Memory B cell (primary cell): ENCODE measurements at regions not wholly inside any gene's neighbourhood (a gene's known extent, or its start where the extent isn't known, plus 50 kb on each side); places are given as distances from the start of the nearest gene placed in this dataset.
"Not testable (repeated sequence)": the region's sequence is repeated elsewhere in the genome, so short reads cannot be mapped to it uniquely, and the experiment has no call there.

Source experiments
- ATAC-seq: fragments of 150-1000 bp; cut with Tn5 transposase; 2 replicates; pipeline ENCODE4 v1.10.0; 2021; ENCODE audit warnings: low read depth, mild to moderate bottlenecking, moderate library complexity
- DNase-seq, 2 donors: peaks; one replicate each; pipeline ENCODE4 v3.0.0; 2022; ENCODE audit warnings: low spot score in 2 of 2
- H3K27ac Mint-ChIP-seq: one replicate; pipeline ENCODE4 v1.8.0; 2022; ENCODE audit warnings: mild to moderate bottlenecking, moderate library complexity, mixed read lengths
- H3K27me3 Mint-ChIP-seq: one replicate; pipeline ENCODE4 v1.8.0; 2022; ENCODE audit warnings: mixed read lengths
- H3K36me3 Mint-ChIP-seq: one replicate; pipeline ENCODE4 v1.8.0; 2022; ENCODE audit warnings: mild to moderate bottlenecking, mixed read lengths
- H3K4me1 Mint-ChIP-seq: one replicate; pipeline ENCODE4 v1.8.0; 2022; ENCODE audit warnings: mixed read lengths
- H3K4me3 Mint-ChIP-seq: one replicate; pipeline ENCODE4 v1.8.0; 2022; ENCODE audit warnings: mild to moderate bottlenecking, moderate library complexity, mixed read lengths
- H3K9me3 Mint-ChIP-seq: one replicate; pipeline ENCODE4 v1.8.0; 2022; ENCODE audit warnings: mixed read lengths

DNA sequence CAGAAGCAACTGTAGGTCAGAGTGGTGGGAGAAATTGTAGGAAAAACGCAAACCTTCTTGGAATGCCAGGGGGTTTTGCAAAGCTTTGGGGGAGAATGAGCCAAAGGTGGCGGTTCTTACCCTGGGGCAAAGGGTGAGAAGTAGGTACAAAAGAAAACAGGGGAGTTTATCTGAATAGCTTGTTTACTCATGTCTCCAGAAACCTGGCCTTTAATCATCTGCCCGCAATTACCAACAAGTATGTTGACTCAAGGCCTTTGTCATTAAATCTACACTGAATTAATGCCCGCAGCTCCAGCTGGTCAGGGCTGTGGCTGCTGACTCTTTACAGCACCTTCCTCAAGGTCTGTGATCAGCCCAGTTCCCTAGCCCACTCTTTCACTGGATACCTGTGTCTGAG, 320.1 kb downstream of the CBLN1 start:
- H3K27me3 Mint-ChIP-seq: peaks cover 2% of the 10 kb centered on the region
- H3K4me3 Mint-ChIP-seq: no peak overlapping the region
- no peak for DNase-seq
- H3K4me1 Mint-ChIP-seq: no peaks in the 10 kb centered on the region
- H3K36me3 Mint-ChIP-seq: no peaks in the 10 kb centered on the region
- no peak overlapping the region for H3K27ac Mint-ChIP-seq
- peaks cover 2% of the 10 kb centered on the region for H3K9me3 Mint-ChIP-seq
- ATAC-seq: no peak

DNA sequence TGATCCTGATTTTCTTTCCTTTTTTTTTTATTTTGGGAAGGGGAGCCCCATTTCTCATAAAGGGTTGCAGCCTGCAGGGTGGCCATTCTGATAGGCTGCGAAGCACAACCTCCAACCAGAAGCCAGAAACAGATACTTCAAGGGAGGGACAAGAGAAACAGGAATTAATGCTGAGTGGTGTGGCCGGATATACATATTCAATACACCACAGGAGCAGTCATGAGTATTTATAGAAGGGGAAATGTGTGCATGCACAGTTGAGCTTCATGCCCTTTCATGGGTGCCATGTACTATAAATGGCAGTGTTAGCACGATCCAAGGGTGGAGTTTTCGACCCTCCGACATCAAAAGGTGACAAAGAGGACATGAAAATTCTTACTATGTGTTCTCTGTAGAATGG, 320.8 kb downstream of the CBLN1 start:
- H3K4me1 Mint-ChIP-seq: no peaks in the 10 kb centered on the region
- DNase-seq: no peak
- peaks cover 2% of the 10 kb centered on the region for H3K9me3 Mint-ChIP-seq
- no peak for ATAC-seq
- peaks cover 2% of the 10 kb centered on the region for H3K27me3 Mint-ChIP-seq
- H3K4me3 Mint-ChIP-seq: no peak overlapping the region
- H3K36me3 Mint-ChIP-seq: no peaks in the 10 kb centered on the region
- H3K27ac Mint-ChIP-seq: no peak overlapping the region

DNA sequence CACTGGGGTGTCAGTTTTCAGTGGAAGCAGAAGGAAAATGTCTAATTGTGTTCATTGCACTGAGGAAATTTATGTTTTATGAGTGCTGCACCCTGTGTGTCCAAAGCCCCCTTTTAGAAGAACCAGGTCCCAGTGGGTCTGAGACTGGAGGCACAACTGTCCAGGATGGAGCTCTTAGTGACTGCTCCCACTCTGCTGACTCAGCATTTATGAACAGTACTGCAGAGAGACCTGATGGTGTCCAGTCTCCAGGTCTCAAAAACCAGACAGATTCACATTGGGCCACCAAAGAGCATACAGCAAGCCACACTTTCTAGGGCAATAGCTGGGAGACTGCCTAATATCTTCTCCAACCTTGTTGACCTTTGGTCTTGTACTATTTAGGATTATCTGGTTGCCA, 321.9 kb downstream of the CBLN1 start:
- Mint-ChIP-seq H3K4me3 (no peak overlapping the region), H3K27ac (no peak overlapping the region), H3K27me3 (peaks cover 2% of the 10 kb centered on the region), H3K36me3 (no peaks in the 10 kb centered on the region), H3K4me1 (no peaks in the 10 kb centered on the region), H3K9me3 (peaks cover 2% of the 10 kb centered on the region)
- ATAC-seq (no peak), DNase-seq (no peak)

- no peak for DNase-seq
- H3K4me1 Mint-ChIP-seq: no peaks in the 10 kb centered on the region
- no peak for ATAC-seq
- H3K27ac Mint-ChIP-seq: no peak overlapping the region
- H3K4me3 Mint-ChIP-seq: no peak overlapping the region
- peaks cover 2% of the 10 kb centered on the region for H3K27me3 Mint-ChIP-seq
- H3K36me3 Mint-ChIP-seq: no peaks in the 10 kb centered on the region
- peaks cover 2% of the 10 kb centered on the region for H3K9me3 Mint-ChIP-seq
Observed at GRCh38 chr16:48959204-48959603, 322.4 kb downstream of the CBLN1 start.

- Mint-ChIP-seq H3K36me3 (no peaks in the 10 kb centered on the region), H3K9me3 (peaks cover 4% of the 10 kb centered on the region), H3K4me3 (no peak overlapping the region), H3K4me1 (no peaks in the 10 kb centered on the region), H3K27ac (no peak overlapping the region), H3K27me3 (peaks cover 2% of the 10 kb centered on the region)
- DNase-seq (no peak), ATAC-seq (no peak)
Observed at GRCh38 chr16:48958681-48959080, 323.0 kb downstream of the CBLN1 start.

GRCh38 chr16:48956620-48957019, 325.0 kb downstream of the CBLN1 start:
- H3K4me1 Mint-ChIP-seq: no peaks in the 10 kb centered on the region
- H3K27me3 Mint-ChIP-seq: peaks cover 2% of the 10 kb centered on the region
- H3K36me3 Mint-ChIP-seq: no peaks in the 10 kb centered on the region
- H3K27ac Mint-ChIP-seq: no peak overlapping the region
- ATAC-seq: no peak
- no peak for DNase-seq
- H3K4me3 Mint-ChIP-seq: no peak overlapping the region
- H3K9me3 Mint-ChIP-seq: peaks cover 4% of the 10 kb centered on the region

DNA sequence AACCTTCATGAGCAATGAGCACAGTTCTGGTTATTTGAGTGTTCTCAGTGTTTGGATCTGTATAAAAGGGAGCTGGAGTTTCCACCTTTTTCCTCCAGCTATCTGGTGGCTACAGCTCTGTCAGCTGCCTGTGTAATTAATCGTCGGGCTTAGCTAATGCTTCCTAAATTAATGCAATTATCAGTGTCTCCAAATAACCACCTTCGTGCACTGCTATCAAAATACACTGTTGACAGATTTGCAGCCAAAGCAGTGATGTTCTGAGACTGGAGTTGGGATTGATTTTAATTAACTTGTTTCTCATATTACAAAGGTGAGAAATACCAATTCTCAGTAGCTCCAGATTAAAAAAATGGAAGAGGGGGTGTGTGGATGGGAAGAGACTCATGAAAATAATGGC, 325.8 kb downstream of the CBLN1 start:
- H3K27ac Mint-ChIP-seq: no peak overlapping the region
- H3K27me3 Mint-ChIP-seq: peaks cover 2% of the 10 kb centered on the region
- peaks cover 4% of the 10 kb centered on the region for H3K9me3 Mint-ChIP-seq
- DNase-seq: no peak
- H3K4me3 Mint-ChIP-seq: no peak overlapping the region
- H3K4me1 Mint-ChIP-seq: no peaks in the 10 kb centered on the region
- no peaks in the 10 kb centered on the region for H3K36me3 Mint-ChIP-seq
- ATAC-seq: no peak

DNA sequence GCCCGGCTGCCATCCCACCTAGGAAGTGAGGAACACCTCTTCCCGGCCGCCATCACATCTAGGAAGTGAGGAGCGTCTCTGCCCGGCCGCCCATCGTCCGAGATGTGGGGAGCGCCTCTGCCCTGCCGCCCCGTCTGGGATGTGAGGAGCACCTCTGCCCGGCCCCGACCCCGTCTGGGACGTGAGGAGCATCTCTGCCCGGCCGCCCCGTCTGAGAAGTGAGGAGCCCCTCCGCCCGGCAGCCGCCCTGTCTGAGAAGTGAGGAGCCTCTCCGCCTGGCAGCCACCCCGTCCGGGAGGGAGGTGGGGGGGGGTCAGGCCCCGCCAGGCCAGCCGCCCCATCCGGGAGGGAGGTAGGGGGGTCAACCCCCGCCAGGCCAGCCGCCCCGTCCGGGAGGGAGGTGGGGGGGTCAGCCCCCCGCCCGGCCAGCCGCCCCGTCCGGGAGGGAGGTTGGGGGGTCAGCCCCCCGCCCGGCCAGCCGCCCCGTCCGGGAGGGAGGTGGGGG, 330.0 kb downstream of the CBLN1 start:
- not testable (repeated sequence) for H3K27ac Mint-ChIP-seq, H3K4me1 Mint-ChIP-seq, ATAC-seq, H3K27me3 Mint-ChIP-seq, H3K9me3 Mint-ChIP-seq, DNase-seq, H3K4me3 Mint-ChIP-seq, H3K36me3 Mint-ChIP-seq

DNA sequence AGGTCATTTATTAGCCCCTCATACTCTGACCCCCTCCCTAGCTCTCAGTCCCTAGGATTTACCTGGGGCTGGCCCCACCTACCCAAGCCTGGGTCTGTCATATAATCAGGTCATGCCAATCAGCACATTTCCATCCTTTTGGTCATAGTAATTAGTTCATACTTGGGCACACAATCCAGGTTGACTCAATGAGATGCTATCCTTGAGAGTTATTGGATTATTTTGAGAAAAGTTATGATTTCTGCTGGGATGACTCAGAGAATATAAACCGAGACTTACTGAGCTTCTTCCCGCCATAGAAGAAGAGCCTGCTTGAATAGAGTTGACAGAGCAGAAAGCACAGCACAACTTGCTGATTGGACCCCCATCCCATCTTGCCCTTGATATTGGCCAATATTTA, 331.5 kb downstream of the CBLN1 start:
- Mint-ChIP-seq H3K36me3 (no peaks in the 10 kb centered on the region), H3K27ac (no peak overlapping the region), H3K9me3 (peaks cover 3% of the 10 kb centered on the region), H3K4me3 (no peak overlapping the region), H3K4me1 (no peaks in the 10 kb centered on the region), H3K27me3 (no peaks in the 10 kb centered on the region)
- ATAC-seq (no peak), DNase-seq (no peak)

DNA sequence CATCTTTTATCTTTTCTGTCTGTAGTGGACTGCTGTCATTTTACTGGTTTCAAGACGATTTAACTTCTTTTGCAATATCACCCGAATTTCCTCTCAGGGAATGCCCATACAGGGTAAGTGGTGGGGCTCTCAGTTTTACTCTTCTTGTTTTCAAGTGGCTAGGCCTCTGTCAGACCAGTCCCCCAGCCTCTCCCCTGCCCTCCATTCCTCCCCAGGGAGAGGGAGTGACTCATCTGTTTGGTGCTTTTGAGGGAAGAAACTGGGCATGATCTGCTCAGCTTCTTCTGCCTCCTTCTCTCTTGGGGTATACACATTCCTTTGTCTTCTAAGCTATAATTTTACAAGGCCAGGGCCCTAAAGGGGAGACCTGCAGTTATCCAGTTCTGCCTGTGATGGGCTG, 332.0 kb downstream of the CBLN1 start:
- no peaks in the 10 kb centered on the region for H3K4me1 Mint-ChIP-seq
- DNase-seq (no peak), ATAC-seq (no peak)
- H3K27me3 Mint-ChIP-seq: no peaks in the 10 kb centered on the region
- H3K36me3 Mint-ChIP-seq: no peaks in the 10 kb centered on the region
- H3K4me3 Mint-ChIP-seq: no peak overlapping the region
- H3K27ac Mint-ChIP-seq: no peak overlapping the region
- peaks cover 3% of the 10 kb centered on the region for H3K9me3 Mint-ChIP-seq

- H3K9me3 Mint-ChIP-seq: peaks cover 8% of the 10 kb centered on the region
- ATAC-seq (no peak), DNase-seq (no peak)
- no peaks in the 10 kb centered on the region for H3K4me1 Mint-ChIP-seq
- no peaks in the 10 kb centered on the region for H3K36me3 Mint-ChIP-seq
- H3K4me3 Mint-ChIP-seq: no peak overlapping the region
- H3K27me3 Mint-ChIP-seq: peaks cover 2% of the 10 kb centered on the region
- H3K27ac Mint-ChIP-seq: no peak overlapping the region
Observed at GRCh38 chr16:48948911-48949310, 332.7 kb downstream of the CBLN1 start.

GRCh38 chr16:48947371-48947713, 334.3 kb downstream of the CBLN1 start:
- Mint-ChIP-seq H3K4me3 (no peak overlapping the region), H3K27ac (no peak overlapping the region), H3K36me3 (no peaks in the 10 kb centered on the region), H3K9me3 (peaks cover 6% of the 10 kb centered on the region), H3K27me3 (peaks cover 2% of the 10 kb centered on the region), H3K4me1 (no peaks in the 10 kb centered on the region)
- DNase-seq: no peak
- no peak for ATAC-seq

GRCh38 chr16:48946686-48947370, 334.8 kb downstream of the CBLN1 start:
- Mint-ChIP-seq H3K36me3 (no peaks in the 10 kb centered on the region), H3K27ac (no peak overlapping the region), H3K9me3 (peaks cover 6% of the 10 kb centered on the region), H3K4me3 (no peak overlapping the region), H3K4me1 (no peaks in the 10 kb centered on the region), H3K27me3 (peaks cover 2% of the 10 kb centered on the region)
- ATAC-seq (no peak), DNase-seq (no peak)

GRCh38 chr16:48942996-48943395, 333.0 kb upstream of the N4BP1 start:
- DNase-seq: no peak
- no peak overlapping the region for H3K27ac Mint-ChIP-seq
- peaks cover 6% of the 10 kb centered on the region for H3K9me3 Mint-ChIP-seq
- no peaks in the 10 kb centered on the region for H3K36me3 Mint-ChIP-seq
- no peak for ATAC-seq
- H3K27me3 Mint-ChIP-seq: peaks cover 2% of the 10 kb centered on the region
- no peak overlapping the region for H3K4me3 Mint-ChIP-seq
- no peaks in the 10 kb centered on the region for H3K4me1 Mint-ChIP-seq

DNA sequence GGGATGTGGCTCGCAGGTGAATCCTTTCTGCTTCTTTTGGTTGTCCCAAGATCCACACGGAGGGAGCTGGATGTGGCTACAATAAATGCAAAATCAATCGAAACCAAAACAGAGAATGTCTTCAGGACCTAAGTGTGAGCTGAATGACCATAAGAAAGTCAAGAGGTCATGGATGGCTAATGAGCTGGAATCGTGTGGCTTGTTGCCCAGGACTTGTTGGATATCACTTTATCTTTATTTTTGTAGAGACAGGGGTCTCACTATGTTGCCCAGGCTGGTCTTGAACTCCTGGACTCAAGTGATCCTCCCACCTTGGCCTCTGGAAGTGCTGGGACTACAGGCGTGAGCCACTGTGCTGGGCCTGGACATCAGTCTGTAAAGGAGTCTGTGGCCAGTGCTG, 326.8 kb upstream of the N4BP1 start:
- H3K4me1 Mint-ChIP-seq: no peaks in the 10 kb centered on the region
- H3K27me3 Mint-ChIP-seq: no peaks in the 10 kb centered on the region
- ATAC-seq (no peak), DNase-seq (no peak)
- H3K36me3 Mint-ChIP-seq: no peaks in the 10 kb centered on the region
- no peak overlapping the region for H3K27ac Mint-ChIP-seq
- no peak overlapping the region for H3K4me3 Mint-ChIP-seq
- H3K9me3 Mint-ChIP-seq: no peaks in the 10 kb centered on the region
